GM19397 (cell line): ENCODE measurements at regions not wholly inside any gene's neighbourhood (a gene's known extent, or its start where the extent isn't known, plus 50 kb on each side); places are given as distances from the start of the nearest gene placed in this dataset.

Experiments used
- ATAC-seq: cut with Tn5 transposase; IDR thresholded peaks from one replicate; pipeline ENCODE4 v1.9.1; 2021; ENCODE audit warnings: mild to moderate bottlenecking, moderate library complexity; ENCODE audit not compliant: unreplicated experiment

- ATAC-seq: no peak
Observed at GRCh38 chr17:45708707-45709290, 75.3 kb upstream of the CRHR1 start.

GRCh38 chr17:45709728-45710288, 74.3 kb upstream of the CRHR1 start:
- no peak for ATAC-seq

- no peak for ATAC-seq
Observed at GRCh38 chr17:45715787-45716186, 68.3 kb upstream of the CRHR1 start.

- ATAC-seq: no peak
Observed at GRCh38 chr17:45718791-45719190, 65.3 kb upstream of the CRHR1 start.

GRCh38 chr17:45719335-45720071, 64.6 kb upstream of the CRHR1 start:
- ATAC-seq: no peak

GRCh38 chr17:45720386-45720785, 63.7 kb upstream of the CRHR1 start:
- ATAC-seq: no peak

GRCh38 chr17:45722161-45722560, 62.0 kb upstream of the CRHR1 start:
- ATAC-seq: no peak

GRCh38 chr17:45729294-45729907, 54.7 kb upstream of the CRHR1 start:
- ATAC-seq: no peak

- no peak for ATAC-seq
Observed at GRCh38 chr17:45730192-45730591, 53.9 kb upstream of the CRHR1 start.

- no peak for ATAC-seq
Observed at GRCh38 chr17:45731459-45731858, 52.7 kb upstream of the CRHR1 start.

- no peak for ATAC-seq
Observed at GRCh38 chr17:45732926-45733505, 51.1 kb upstream of the CRHR1 start.

GRCh38 chr17:45733781-45734180, 50.3 kb upstream of the CRHR1 start:
- no peak for ATAC-seq
